Liver (tissue), 8 donors: ENCODE measurements at regions not wholly inside any gene's neighbourhood (a gene's known extent, or its start where the extent isn't known, plus 50 kb on each side); places are given as distances from the start of the nearest gene placed in this dataset.

Experiments
- DNase-seq: peaks from one replicate; pipeline ENCODE4 v3.0.0-alpha.2; 2017; ENCODE audit warnings: low spot score
- H3K27ac ChIP-seq, 2 donors: one replicate each; pipeline ENCODE4 v1.7.0; 2013; ENCODE audit warnings: inconsistent platforms in 2 of 2, low read length in 2 of 2, control low read depth in 1 of 2, low read depth in 1 of 2, mild to moderate bottlenecking in 1 of 2
- H3K27me3 ChIP-seq, 4 donors: one replicate each; pipeline versions ENCODE4 v1.6.1 to v1.7.0; 2013; ENCODE audit warnings: low read length in 3 of 4, inconsistent platforms in 1 of 4, mild to moderate bottlenecking in 1 of 4, moderate library complexity in 1 of 4; ENCODE audit not compliant: control insufficient read depth in 4 of 4, insufficient read depth in 4 of 4
- H3K36me3 ChIP-seq, 4 donors: one replicate each; pipeline versions ENCODE4 v1.6.1 to v1.7.0; 2013; ENCODE audit warnings: low read length in 3 of 4, mild to moderate bottlenecking in 3 of 4, low read depth in 1 of 4, moderate library complexity in 1 of 4; ENCODE audit not compliant: control insufficient read depth in 4 of 4, insufficient read depth in 3 of 4
- H3K4me1 ChIP-seq, 4 donors: one replicate each; pipeline versions ENCODE4 v1.6.1 to v1.7.0; 2013; ENCODE audit warnings: low read length in 3 of 4, mild to moderate bottlenecking in 3 of 4, moderate library complexity in 1 of 4; ENCODE audit not compliant: control insufficient read depth in 4 of 4, insufficient read depth in 4 of 4
- H3K4me3 ChIP-seq, 3 donors: one replicate each; pipeline versions ENCODE4 v1.6.1 to v1.7.0; 2013; ENCODE audit warnings: low read length in 3 of 3, control low read depth in 1 of 3, low read depth in 1 of 3, mild to moderate bottlenecking in 1 of 3
- H3K9ac ChIP-seq, 2 donors: one replicate each; pipeline ENCODE4 v1.7.0; 2013; ENCODE audit warnings: low read length in 2 of 2, mild to moderate bottlenecking in 2 of 2, moderate library complexity in 2 of 2, control low read depth in 1 of 2, low read depth in 1 of 2
- H3K9me3 ChIP-seq, 4 donors: one replicate each; pipeline versions ENCODE4 v1.6.1 to v1.7.0; 2013; ENCODE audit warnings: low read length in 3 of 4; ENCODE audit not compliant: control insufficient read depth in 4 of 4
- CTCF ChIP-seq: fragments of 150-350 bp; IDR thresholded peaks from 2 replicates; pipeline ENCODE4 v1.5.1; 2017; ENCODE audit warnings: improper control_type of control experiment, low read depth, low read length; ENCODE audit not compliant: missing input control
- EGR1 ChIP-seq, 2 donors: IDR thresholded peaks; 2 replicates each; pipeline ENCODE4 v1.6.1; 2016 to 2018; ENCODE audit warnings: antibody characterized with exemption in 2 of 2, low read depth in 2 of 2
- FOXA1 ChIP-seq: IDR thresholded peaks from 2 replicates; pipeline ENCODE4 v1.6.1; 2016; ENCODE audit warnings: antibody characterized with exemption
- HNF4A ChIP-seq, 2 donors: conservative IDR thresholded peaks; 2 replicates each; pipeline ENCODE4 v1.6.1; 2016; ENCODE audit warnings: antibody characterized with exemption in 2 of 2, mild to moderate bottlenecking in 2 of 2
- NR2F2 ChIP-seq: IDR thresholded peaks from 2 replicates; pipeline ENCODE4 v1.6.1; 2016; ENCODE audit warnings: antibody characterized with exemption
- REST ChIP-seq: IDR thresholded peaks from 2 replicates; pipeline ENCODE4 v1.6.1; 2016; ENCODE audit warnings: antibody characterized with exemption, mild to moderate bottlenecking
- RXRA ChIP-seq, 2 donors: IDR thresholded peaks; 2 replicates each; pipeline ENCODE4 v1.6.1; 2017 to 2018; ENCODE audit warnings: antibody characterized with exemption in 2 of 2, mild to moderate bottlenecking in 1 of 2
- SP1 ChIP-seq: IDR thresholded peaks from 2 replicates; pipeline ENCODE4 v1.6.1; 2018; ENCODE audit warnings: antibody characterized with exemption, mild to moderate bottlenecking
- TAF1 ChIP-seq: conservative IDR thresholded peaks from 2 replicates; pipeline ENCODE4 v1.6.1; 2016; ENCODE audit warnings: antibody characterized with exemption, mild to moderate bottlenecking
- YY1 ChIP-seq: IDR thresholded peaks from 2 replicates; pipeline ENCODE4 v1.6.1; 2016; ENCODE audit warnings: antibody characterized with exemption, mild to moderate bottlenecking
- WGBS: extraction: QIAGEN DNeasy Blood & Tissue Kit; methylation state at CpG from one replicate; pipeline ENCODE4 v1.1.7; 2013; 5-methylcytosine and 5-hydroxymethylcytosine counted together
- TF ChIP-seq, protein P1 (sequence below): IDR thresholded peaks from 2 replicates; pipeline ENCODE4 v1.6.1; 2016; ENCODE audit warnings: antibody characterized with exemption
- donor health status: healthy.
- donor health status: healthy.
- donor health status: healthy.
- donor health status: healthy.
- donor health status: healthy.

- H3K9me3 ChIP-seq, result no peaks in the 10 kb centered on the region
- WGBS, result 61% methylated on average over 6 of the region's 6 CpGs
- TF ChIP-seq NR2F2 (no peak), EGR1 (IDR thresholded peaks at IDR 0.05; ENCODE audit: low read depth in 2 of 2) (no peak), SP1 (no peak), FOXA1 (no peak), CTCF (no peak), TAF1 (no peak), REST (no peak)
- H3K27me3 ChIP-seq, result peaks cover 0 to 8% (median 3%) of the 10 kb centered on the region in 4 donors
- H3K27ac ChIP-seq, result no peak overlapping the region
- H3K9ac ChIP-seq, result no peak overlapping the region
- DNase-seq, result no peak
- H3K36me3 ChIP-seq, result no peaks in the 10 kb centered on the region
- H3K4me3 ChIP-seq, result no peak overlapping the region
- H3K4me1 ChIP-seq, result no peaks in the 10 kb centered on the region
Observed at GRCh38 chr2:104749856-104750460, 104.0 kb upstream of the POU3F3 start.

DNA sequence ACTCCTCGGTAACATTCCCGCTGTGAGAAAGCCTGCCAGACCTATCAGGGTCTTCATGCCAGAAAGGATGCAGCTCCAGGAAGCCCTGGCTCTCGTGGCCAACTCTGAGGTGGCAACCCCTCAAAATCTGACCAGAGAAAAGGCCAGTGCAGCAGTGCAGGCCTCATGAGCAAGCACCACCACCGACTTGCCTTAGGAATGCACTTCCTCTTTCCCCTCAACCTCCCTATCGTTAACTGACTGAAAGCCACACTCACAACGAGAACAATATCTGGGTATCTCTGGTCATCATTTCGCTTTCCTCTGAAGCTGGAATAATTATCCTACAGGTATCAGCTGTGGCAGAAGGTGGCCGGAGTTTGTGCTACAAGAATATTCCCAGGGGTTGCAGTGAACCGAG lies 101.4 kb upstream of the POU3F3 start:
- Histone ChIP-seq H3K9ac (no peak overlapping the region), H3K4me3 (no peak overlapping the region), H3K27me3 (peaks cover 0 to 5% (median 2%) of the 10 kb centered on the region in 4 donors), H3K27ac (no peak overlapping the region), H3K36me3 (no peaks in the 10 kb centered on the region), H3K4me1 (no peaks in the 10 kb centered on the region), H3K9me3 (no peaks in the 10 kb centered on the region)
- no peak for DNase-seq
- 73% methylated on average over 9 of the region's 9 CpGs for WGBS
- TF ChIP-seq YY1, result no peak
- TF ChIP-seq HNF4A (conservative IDR thresholded peaks at IDR 0.05), result no peak
- TF ChIP-seq FOXA1, result no peak
- TF ChIP-seq RXRA (IDR thresholded peaks at IDR 0.05), result no peak
- no peak for TF ChIP-seq NR2F2
- TF ChIP-seq, protein P1, sequence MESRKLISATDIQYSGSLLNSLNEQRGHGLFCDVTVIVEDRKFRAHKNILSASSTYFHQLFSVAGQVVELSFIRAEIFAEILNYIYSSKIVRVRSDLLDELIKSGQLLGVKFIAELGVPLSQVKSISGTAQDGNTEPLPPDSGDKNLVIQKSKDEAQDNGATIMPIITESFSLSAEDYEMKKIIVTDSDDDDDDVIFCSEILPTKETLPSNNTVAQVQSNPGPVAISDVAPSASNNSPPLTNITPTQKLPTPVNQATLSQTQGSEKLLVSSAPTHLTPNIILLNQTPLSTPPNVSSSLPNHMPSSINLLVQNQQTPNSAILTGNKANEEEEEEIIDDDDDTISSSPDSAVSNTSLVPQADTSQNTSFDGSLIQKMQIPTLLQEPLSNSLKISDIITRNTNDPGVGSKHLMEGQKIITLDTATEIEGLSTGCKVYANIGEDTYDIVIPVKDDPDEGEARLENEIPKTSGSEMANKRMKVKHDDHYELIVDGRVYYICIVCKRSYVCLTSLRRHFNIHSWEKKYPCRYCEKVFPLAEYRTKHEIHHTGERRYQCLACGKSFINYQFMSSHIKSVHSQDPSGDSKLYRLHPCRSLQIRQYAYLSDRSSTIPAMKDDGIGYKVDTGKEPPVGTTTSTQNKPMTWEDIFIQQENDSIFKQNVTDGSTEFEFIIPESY, result no peak
